GM12872 (cell line): ENCODE measurements at regions not wholly inside any gene's neighbourhood (a gene's known extent, or its start where the extent isn't known, plus 50 kb on each side); places are given as distances from the start of the nearest gene placed in this dataset.

Source experiments
- CTCF ChIP-seq: IDR thresholded peaks from 3 replicates; pipeline ENCODE4 v1.5.1; 2011; ENCODE audit warnings: low read depth, mild to moderate bottlenecking, low read length, moderate library complexity; ENCODE audit not compliant: insufficient read depth

- no peak for TF ChIP-seq CTCF
Observed at GRCh38 chr6:159479146-159479545, 213.9 kb downstream of the SOD2 start.

- no peak for TF ChIP-seq CTCF
Observed at GRCh38 chr6:159473475-159474263, 219.4 kb downstream of the SOD2 start.

GRCh38 chr6:159470397-159470796 is 222.6 kb downstream of the SOD2 start:
- TF ChIP-seq CTCF = no peak

- TF ChIP-seq CTCF = no peak
Observed at GRCh38 chr6:159469443-159469842, 223.6 kb downstream of the SOD2 start.

- TF ChIP-seq CTCF = no peak
Observed at GRCh38 chr6:159468994-159469393, 224.0 kb downstream of the SOD2 start.

GRCh38 chr6:159467473-159468041 is 225.5 kb downstream of the SOD2 start:
- no peak for TF ChIP-seq CTCF

- TF ChIP-seq CTCF = no peak
Observed at GRCh38 chr6:159466926-159467325, 226.1 kb downstream of the SOD2 start.
